Sciatic nerve (tissue), 2 donors: ENCODE measurements at regions not wholly inside any gene's neighbourhood (a gene's known extent, or its start where the extent isn't known, plus 50 kb on each side); places are given as distances from the start of the nearest gene placed in this dataset.
"Not testable (repeated sequence)": the region's sequence is repeated elsewhere in the genome, so short reads cannot be mapped to it uniquely, and the experiment has no call there.

Experiments
- ATAC-seq: fragments of 200-7000 bp; cut with Tn5 transposase; one replicate; pipeline ENCODE4 v1.9.1; 2020; ENCODE audit warnings: mild to moderate bottlenecking, moderate library complexity
- DNase-seq: peaks from one replicate; pipeline ENCODE4 v3.0.0-alpha.2; 2020; ENCODE audit warnings: low spot score
- intact Hi-C: fragments of 100-400 bp; cut with DNase I; formaldehyde crosslinking; loops from one replicate; pipeline ENCODE4 v1.14.2; 2022
- donor health status: DM: no; HTN: no; CAD: no.
- donor health status: DM: no; HTN: no; CAD: no.

GRCh38 chr5:35561396-35561795 is 56.3 kb upstream of the SPEF2 start:
- DNase-seq, result no peak
- no peak for ATAC-seq
- intact Hi-C loops, result no loop called here

- DNase-seq (no peak), ATAC-seq (no peak)
- intact Hi-C loops, result no loop called here
These were observed 59.9 kb upstream of the SPEF2 start for GRCh38 chr5:35557748-35558147.

DNA sequence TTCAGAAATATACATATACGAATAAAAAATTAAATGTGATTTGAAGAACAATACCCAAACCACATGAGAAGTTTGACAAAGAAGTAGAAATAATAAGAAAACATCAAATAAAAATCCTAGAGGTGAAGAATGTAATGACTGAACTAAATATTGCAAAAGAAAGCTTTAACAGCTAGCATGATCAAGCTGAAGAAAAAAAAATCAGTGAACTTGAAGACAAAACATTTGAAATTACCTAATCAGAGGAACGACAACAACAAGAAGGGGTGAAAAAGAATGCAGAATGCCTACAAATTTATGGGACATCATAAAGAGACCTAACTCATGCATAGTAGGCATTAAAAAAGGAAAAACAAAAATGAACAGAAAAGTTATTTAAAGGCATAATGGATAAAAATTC is 60.5 kb upstream of the SPEF2 start:
- no peak for ATAC-seq
- intact Hi-C loops, result no loop called here
- DNase-seq, result no peak

GRCh38 chr5:35554016-35554415 is 63.6 kb upstream of the SPEF2 start:
- DNase-seq (no peak), ATAC-seq (peak; percentile 48)

DNA sequence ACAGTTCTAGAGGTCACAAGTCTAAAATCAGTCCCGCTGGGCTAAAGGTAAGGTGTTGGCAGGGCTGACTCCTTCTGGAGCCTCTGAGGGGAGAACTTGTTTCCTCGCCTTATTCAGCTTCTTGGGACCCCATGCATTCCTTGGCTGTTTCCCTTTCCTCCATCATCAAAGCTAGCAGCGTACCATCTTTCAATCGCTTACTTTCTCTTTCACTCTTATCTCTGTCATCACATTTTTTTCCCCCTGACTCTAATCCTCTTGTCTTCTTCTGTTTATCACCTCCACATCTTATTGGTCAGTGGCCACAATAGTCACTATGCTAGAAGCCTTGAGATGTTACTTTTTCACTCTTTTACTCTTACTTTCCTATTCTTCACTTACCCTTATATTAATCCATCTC is 72.5 kb upstream of the SPEF2 start:
- DNase-seq (no peak), ATAC-seq (no peak)
- intact Hi-C loops, result no loop called here

More at GRCh38 chr5:35554016-35554415, 63.6 kb upstream of the SPEF2 start:
- intact Hi-C loops, result no loop called here

GRCh38 chr5:35543408-35543807 is 74.3 kb upstream of the SPEF2 start:
- intact Hi-C loops, result no loop called here
- no peak for ATAC-seq
- no peak for DNase-seq

DNA sequence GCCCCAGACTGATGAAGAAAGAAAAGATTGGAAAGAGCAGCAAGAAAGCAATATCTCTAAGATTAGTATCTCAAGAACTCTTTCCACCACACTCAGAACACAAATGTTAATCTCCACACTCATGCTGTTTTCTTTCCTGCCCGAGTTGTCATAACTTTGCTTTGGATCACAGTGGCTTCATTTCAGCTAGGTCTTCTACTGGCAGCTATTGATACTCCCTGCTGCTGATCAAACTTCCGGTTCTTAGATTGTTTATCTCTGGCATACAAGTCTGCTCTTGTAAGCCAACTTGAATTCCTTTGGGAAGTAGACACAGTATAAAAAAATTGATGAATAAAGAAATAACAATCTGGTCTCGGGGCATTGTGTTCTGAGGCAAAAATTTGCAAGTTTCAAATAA is 77.7 kb upstream of the SPEF2 start:
- intact Hi-C loops, result no loop called here
- ATAC-seq, result no peak
- DNase-seq, result no peak

DNA sequence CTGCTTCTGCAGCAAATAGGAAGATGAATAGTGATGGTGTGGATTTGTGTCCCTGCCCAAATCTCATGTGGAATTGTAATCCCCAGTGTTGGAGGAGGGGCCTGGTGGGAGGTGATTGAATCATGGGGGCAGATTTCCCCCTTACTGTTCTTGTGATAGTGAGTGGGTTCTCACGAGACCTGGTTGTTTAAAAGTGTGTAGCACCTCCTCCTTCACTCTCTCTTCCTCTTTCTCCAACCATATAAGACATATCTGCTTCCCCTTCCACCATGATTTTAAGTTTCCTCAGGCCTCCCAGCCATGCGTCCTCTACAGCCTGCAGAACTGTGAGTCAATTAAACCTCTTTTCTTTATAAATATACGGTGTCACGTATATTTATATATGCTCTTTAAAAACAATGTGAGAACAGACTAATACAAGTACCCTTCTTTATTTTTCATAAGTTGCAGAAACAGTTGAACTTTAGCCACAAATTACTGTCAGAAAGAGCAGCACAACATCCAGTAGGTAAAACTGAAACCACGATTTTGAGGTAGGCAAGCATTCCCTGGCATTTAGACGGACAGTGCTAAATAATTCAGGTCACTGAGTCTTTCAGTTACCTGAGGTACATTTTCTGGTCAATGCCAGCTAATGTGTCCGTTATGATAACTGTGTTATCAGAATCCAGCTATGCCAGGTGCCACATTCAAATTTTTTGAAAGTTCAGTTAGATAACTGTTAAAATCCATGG is 79.3 kb upstream of the SPEF2 start:
- no peak for ATAC-seq
- DNase-seq, result no peak
- intact Hi-C loops, result loop anchor here (5.0 kb wide), 1 partner anchor 449 kb away; no protein-coding TSS in a partner anchor

GRCh38 chr5:35533156-35533555 is 84.5 kb upstream of the SPEF2 start:
- intact Hi-C loops, result no loop called here
- DNase-seq, result no peak
- no peak for ATAC-seq

GRCh38 chr5:35531553-35531952 is 86.1 kb upstream of the SPEF2 start:
- ATAC-seq, DNase-seq, intact Hi-C loops: not testable (repeated sequence)

DNA sequence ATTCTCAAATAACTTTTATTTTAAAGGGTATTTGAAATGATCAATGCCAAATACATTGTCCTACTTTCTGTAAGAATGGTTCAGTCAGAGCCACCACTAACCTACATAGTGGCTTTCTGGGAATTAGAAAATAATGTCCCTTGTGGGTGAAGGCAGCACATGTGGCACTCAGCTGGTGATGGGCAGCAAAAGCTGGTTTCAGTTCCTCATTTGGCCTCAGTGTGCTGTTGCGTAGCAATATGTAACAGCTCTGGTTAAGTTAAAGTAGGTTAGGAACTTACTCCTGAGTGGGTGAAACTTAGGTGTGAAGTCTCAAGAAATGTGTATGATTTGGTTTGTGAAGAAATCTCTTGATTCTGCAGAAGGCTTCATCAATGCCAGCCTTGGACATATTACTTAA is 99.6 kb upstream of the SPEF2 start:
- intact Hi-C loops, result no loop called here
- DNase-seq (no peak), ATAC-seq (peak; percentile 41)

GRCh38 chr5:35516271-35516670 is 101.4 kb upstream of the SPEF2 start:
- ATAC-seq (no peak), DNase-seq (no peak)
- intact Hi-C loops, result no loop called here

DNA sequence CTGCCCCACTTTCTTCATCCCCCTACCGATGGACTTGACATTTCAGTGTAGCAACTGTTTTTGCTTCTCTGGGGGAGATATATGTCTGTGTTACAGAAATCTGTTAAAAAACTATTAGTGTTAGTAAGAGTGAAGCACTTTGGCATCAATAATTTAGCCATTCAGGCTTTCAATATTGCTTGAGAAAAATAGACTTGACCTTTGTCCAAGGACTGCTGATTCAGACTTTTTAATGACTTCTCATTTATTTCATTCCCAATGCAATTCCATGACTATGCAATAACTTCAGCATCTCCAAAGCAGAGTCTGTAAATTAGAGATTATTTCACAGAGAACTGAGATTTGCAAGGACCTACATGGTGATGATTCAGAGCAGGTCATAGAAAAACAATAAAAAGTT is 104.1 kb upstream of the SPEF2 start:
- ATAC-seq (no peak), DNase-seq (no peak)
- intact Hi-C loops, result no loop called here

DNA sequence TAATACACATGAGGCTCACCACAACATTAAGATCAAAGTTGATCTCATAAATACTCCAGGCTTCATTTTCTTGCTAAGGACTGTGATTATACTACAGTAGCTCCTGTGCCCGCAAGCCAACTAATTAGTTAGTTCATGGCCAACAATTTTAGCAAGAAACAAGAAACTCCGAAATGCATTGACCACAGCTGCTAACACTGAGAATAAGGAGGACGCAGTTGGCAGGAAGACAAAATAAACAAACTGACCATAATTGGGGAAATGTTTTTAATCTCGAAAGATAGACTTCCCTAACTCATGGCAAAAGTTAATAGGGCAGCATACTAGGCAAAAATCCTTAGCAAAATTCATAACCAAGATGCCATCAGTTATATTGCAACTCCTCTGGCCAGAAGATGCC is 115.5 kb upstream of the SPEF2 start:
- intact Hi-C loops, result no loop called here
- DNase-seq, result no peak
- no peak for ATAC-seq

GRCh38 chr5:35488791-35489190 is 128.9 kb upstream of the SPEF2 start:
- DNase-seq (no peak), ATAC-seq (no peak)
- intact Hi-C loops, result no loop called here

DNA sequence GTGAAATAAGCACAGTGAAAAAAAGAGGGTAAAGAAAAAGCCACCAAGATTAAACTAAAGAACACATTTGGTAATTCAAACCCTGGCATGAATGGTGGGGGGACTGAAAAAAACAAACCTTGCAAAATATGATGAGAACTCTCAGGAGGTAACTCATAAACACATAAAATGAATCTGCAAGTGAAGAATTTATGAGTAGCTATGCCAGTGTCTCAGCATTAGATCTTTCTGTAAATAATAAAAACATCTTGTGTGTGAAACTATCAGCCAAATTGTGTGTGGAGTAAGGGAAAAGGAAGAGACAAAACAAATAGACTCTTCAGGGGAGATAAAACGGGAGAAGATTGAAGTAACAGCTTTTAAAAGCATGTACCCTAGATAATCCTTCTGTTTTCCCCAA is 129.6 kb upstream of the SPEF2 start:
- intact Hi-C loops, result no loop called here
- no peak for ATAC-seq
- no peak for DNase-seq

DNA sequence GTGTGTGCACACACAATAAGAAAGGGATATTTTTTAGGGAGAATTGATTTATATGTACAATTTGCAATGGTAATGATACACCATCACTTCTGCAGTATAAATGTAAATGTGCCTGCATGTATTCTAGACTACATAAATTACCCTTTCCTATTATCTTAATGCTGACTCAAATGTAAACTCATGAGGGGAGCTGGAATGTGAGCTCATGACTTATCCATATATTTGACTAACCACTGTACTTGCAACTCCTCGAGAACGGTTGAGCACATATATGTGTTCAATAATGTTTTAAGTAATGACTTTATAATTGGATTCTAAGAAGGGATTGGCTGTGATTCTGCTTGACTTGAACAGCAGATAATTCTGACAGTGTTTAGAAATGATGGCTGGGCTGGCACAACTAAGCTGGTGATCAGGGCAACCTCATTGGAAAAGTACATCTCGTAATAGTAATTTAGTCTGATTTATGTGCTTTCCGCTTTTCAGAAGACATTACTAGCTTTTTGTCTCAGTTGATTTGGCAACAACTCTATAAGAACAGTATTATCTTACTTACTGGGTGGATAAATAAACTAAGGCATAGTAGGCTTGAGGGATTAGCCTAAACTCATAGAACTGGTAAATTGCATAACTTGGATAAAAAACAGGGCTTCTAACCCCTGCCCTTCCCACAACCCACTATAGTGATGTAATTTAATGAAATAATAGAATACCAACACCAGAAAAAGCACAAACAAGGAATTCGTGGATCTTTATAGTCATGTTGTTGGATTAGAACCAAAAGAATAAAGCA is 130.2 kb upstream of the SPEF2 start:
- DNase-seq, result no peak
- ATAC-seq, result no peak
- intact Hi-C loops, result no loop called here

GRCh38 chr5:35485487-35485886 is 132.2 kb upstream of the SPEF2 start:
- no peak for ATAC-seq
- no peak for DNase-seq
- intact Hi-C loops, result no loop called here

- ATAC-seq (no peak), DNase-seq (no peak)
- intact Hi-C loops, result no loop called here
These were observed 133.4 kb upstream of the SPEF2 start for GRCh38 chr5:35484241-35484640.

- intact Hi-C loops, result no loop called here
- ATAC-seq (no peak), DNase-seq (no peak)
These were observed 133.9 kb upstream of the SPEF2 start for GRCh38 chr5:35483780-35484179.

DNA sequence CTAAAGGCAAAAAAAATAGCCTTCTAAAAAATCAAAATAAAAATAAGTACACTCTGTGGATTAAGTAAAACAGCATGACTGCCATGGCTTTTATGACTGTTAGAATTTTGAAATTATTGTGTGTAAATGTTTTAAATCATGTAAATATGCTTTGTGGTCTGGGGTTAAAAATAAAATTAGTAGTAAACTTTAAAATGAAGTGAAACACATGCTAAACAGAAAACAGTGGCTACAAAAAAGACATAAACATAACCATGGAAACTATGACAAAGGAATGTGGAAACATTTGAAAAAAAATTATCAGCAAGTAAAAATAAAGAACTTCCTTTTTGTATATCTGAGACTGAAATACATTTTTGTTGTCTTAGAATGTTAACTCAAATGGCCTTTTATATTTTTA is 134.5 kb upstream of the SPEF2 start:
- no peak for DNase-seq
- intact Hi-C loops, result no loop called here
- ATAC-seq, result no peak
